HPDE6-E6E7 (cell line): ENCODE measurements at regions not wholly inside any gene's neighbourhood (a gene's known extent, or its start where the extent isn't known, plus 50 kb on each side); places are given as distances from the start of the nearest gene placed in this dataset.

Experiments
- DNase-seq: peaks from one replicate; pipeline ENCODE4 v3.0.0; 2011; ENCODE audit warnings: missing footprints; ENCODE audit errors: extremely low spot score

GRCh38 chr13:27673911-27674310 lies 52.2 kb downstream of the POLR1D start:
- DNase-seq = no peak

- no peak for DNase-seq
These were observed 56.8 kb downstream of the POLR1D start for GRCh38 chr13:27678306-27679040.

- no peak for DNase-seq
These were observed 57.7 kb downstream of the POLR1D start for GRCh38 chr13:27679396-27679795.

- no peak for DNase-seq
These were observed 58.2 kb downstream of the POLR1D start for GRCh38 chr13:27679896-27680295.

GRCh38 chr13:27680465-27680864 lies 58.8 kb downstream of the POLR1D start:
- no peak for DNase-seq

- DNase-seq = no peak
These were observed 69.5 kb downstream of the POLR1D start for GRCh38 chr13:27691207-27691606.

DNA sequence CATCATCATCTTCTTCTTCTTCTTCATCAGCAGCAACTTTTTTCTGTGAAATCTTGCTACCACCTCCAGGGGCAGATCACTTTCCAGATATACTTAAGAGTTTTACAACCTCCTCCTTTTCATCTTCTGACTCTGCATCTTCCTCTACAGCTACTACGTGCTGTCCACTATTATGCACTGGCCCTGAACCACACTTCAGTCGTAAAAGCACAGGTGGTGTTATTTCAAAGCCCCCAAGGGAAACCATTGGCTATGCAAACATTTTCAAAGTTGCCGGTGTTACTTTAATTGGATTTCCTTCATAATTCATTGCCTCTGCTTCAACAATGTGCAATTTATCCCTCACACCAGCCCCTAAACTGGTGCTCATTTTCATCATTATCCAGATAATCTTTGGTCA lies 75.0 kb downstream of the POLR1D start:
- no peak for DNase-seq

DNA sequence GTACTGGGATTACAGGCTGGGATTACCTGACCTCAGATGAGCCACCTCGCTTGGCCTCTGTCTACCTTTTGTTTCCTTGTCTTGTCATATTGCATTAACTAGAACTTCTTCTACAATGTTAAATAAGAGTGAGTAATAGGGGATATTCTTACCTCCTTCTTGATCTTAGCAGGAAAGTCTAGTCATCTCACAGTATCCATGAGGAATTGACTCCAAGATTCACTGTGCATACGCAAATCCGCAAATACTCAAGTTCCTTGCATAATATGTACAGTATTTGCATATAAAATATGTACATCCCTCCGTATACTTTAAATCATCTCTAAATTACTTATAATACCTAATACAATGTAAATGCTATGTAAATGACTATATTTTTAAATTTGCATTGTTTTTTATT lies 78.3 kb downstream of the POLR1D start:
- DNase-seq = no peak

- no peak for DNase-seq
These were observed 83.0 kb downstream of the POLR1D start for GRCh38 chr13:27704681-27705080.

DNA sequence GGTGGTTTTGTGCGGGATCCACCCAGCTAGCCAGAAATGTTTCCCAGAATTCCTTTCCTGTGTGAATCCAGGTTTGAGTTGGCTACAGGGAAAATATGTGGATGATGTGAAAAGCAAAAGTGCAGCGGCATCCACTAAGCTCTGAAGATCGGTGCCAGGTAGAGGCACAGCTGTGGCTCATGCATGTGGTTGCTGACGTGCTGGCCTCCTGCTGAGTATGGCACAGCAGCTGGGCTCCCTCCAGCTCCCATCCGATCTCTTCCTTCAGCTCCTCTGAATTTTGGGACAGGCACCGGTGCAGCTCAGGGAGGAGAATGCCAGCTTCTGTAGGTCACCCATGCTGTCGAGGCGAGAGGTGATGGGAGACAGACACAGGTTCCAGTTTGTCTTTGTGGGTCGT lies 84.0 kb upstream of the GSX1 start:
- no peak for DNase-seq

- no peak for DNase-seq
These were observed 82.5 kb upstream of the GSX1 start for GRCh38 chr13:27709779-27710178.

GRCh38 chr13:27712421-27712820 lies 79.9 kb upstream of the GSX1 start:
- peak; percentile 1 for DNase-seq

DNA sequence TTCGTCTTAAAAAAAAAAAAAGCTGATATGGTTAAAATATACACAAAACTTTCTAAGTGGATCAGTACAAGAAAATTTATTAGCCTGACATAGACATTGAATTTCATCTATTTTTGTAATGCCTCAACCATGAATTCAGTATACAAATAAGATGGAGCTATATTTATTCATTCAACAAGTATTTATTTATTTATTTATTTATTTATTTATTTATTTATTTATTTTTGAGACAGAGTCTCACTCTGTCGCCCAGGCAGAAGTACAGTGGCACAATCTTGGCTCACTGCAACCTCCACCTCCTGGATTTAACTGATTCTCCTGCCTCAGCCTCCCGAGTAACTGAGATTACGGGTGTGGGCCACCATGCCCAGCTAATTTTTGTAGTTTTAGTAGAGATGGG lies 78.5 kb upstream of the GSX1 start:
- no peak for DNase-seq

DNA sequence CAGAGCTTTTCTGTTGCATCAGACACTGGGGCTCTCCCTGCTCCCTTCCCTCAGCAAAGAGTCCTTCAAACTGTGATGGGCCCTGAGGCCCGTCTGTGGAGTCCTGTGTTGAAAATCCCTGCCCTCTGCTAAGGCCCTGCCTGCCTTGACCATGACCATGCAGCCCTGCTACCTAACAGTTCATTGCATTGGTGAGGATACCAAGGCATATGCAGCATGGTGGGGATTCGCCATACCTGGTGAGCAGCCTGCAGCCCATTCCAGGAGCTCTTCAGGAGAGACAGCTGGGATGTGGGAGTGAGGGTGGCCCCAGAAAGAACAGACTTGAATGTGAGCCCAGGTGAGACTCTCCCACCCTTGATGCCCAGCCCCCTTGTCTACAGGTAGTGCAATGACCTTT lies 70.6 kb upstream of the GSX1 start:
- no peak for DNase-seq

- no peak for DNase-seq
These were observed 64.0 kb upstream of the GSX1 start for GRCh38 chr13:27728271-27728670.

DNA sequence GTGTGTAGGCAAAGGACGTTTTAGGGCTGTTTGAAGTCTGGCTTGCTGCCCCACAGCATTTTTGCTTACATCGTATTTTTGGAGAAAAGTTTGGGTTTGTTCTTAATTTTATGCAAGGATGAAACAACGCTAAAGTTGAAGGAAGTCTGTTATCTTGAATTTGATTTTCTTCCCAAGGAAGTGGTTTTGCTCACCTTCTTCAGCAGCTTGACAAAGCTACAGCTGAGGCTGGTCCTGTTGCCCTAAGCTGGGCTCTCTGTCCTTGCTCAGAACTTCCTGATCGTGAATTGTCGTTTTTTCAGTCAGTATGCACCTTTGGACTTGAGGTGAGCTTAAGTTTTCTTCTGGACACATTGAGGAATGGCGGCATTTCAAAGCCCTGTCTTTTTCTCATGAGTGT lies 62.1 kb upstream of the GSX1 start:
- no peak for DNase-seq
